ENCODE measurements at regions not wholly inside any gene's neighbourhood (a gene's known extent, or its start where the extent isn't known, plus 50 kb on each side); places are given as distances from the start of the nearest gene placed in this dataset.
"Not testable (repeated sequence)": the region's sequence is repeated elsewhere in the genome, so short reads cannot be mapped to it uniquely, and the experiment has no call there.

DNA sequence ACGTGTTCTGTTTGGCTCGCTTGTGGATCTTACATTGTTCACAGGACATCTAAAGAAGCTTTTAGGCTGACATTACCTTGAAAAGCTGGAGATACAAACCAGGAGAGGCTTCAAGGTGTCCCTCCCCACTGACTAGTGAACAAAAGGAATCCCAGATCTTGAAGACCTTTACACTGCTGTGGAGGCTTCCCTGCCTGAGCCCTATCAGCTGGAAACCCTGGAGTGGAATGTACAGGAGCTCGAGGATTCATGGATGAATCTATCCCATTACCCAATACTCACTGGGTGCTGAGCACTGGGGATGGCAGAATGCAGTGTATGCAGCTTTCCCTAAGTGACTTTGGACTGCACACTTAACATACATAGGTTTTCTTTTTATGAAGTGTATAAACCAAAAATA, 82.3 kb upstream of the MFGE8 start:
- DNase-seq (ENCODE audit: low read depth): no peak

GRCh38 chr15:88997531-88997930, 84.4 kb upstream of the MFGE8 start:
- no peak for DNase-seq (ENCODE audit: low read depth)

DNA sequence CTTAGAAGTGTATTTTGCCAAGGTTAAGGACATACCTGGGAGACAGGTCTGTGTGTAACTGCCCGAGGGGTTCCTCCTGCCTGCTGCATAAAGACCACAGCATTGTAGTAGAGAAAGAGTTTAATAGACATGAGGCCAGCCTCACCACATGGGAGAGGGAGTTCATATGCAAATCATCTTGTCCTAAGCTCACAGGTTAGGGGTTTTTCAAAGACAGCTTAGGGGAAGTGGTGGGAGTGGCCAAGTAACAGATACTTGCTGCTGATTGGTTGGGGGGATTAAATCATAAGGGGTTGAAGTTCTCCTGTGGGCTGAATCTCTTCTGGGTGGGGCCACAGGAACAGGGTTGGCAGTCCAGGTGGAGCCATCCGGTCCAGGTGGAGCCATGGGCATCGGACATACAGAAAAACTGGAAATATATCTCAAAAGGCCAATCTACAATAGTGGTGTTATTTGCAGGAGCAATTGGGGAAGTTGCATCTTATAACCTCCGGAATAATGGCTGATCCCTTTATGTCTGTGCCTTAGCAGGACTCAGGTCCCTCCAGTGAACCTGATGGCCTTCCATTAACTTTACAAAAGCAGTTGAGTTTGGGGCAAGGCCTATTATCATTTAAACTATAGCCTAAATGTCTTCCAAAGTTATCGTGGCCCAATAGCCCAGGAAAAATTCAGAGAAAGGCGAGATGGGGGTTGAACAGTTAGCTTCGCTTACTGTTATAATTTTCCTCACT, 86.0 kb upstream of the MFGE8 start:
- DNase-seq (ENCODE audit: low read depth): no peak

GRCh38 chr15:89001708-89002275, 86.5 kb upstream of the ABHD2 start:
- not testable (repeated sequence) for DNase-seq (ENCODE audit: low read depth)

DNA sequence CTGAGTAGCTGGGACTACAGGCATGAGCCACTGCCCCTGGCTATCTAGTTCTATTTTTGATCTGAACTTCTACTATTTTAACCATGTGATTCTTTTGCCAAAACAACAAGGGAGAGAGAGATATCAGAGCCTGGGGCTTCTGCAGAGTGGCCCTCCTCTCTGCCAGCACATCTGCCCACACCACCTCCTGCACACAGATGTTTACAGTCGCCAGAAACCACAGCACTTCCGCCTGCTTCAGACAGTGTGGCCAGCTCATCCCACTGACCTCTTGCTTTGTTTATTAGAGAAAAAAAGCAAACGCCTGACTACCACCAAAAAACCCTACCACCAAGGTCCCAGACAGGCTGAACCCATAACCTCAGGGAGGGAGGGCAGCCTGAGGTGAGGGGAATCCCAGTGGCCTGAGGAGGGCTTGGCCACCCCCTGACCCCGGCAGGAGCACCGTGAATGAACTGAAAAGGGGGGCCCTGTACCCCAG, 85.9 kb upstream of the ABHD2 start:
- peak; percentile 89 for DNase-seq (ENCODE audit: low read depth)

- no peak for DNase-seq (ENCODE audit: low read depth)
Measured at GRCh38 chr15:89002830-89003229, 85.4 kb upstream of the ABHD2 start.

GRCh38 chr15:89003865-89004725, 84.2 kb upstream of the ABHD2 start:
- DNase-seq (ENCODE audit: low read depth): no peak

DNA sequence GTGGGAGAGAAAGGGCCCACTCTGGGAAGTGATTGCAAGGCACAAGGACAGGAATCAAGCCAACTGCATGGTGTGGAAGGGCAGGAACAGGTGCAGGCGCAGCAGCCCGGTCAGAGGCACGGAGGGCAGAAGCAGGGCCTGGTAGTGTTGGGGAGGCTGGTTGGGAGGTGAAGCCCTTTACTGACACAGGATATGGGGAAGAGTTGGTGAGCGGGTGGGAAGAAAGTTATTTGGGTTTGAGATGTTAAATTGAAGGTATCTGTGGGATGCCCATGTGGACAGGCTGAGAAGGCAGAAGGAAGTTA, 83.6 kb upstream of the ABHD2 start:
- DNase-seq (ENCODE audit: low read depth): no peak

- not testable (repeated sequence) for DNase-seq (ENCODE audit: low read depth)
Measured at GRCh38 chr15:89007527-89007926, 80.7 kb upstream of the ABHD2 start.

GRCh38 chr15:89007989-89008388, 80.3 kb upstream of the ABHD2 start:
- no peak for DNase-seq (ENCODE audit: low read depth)

DNA sequence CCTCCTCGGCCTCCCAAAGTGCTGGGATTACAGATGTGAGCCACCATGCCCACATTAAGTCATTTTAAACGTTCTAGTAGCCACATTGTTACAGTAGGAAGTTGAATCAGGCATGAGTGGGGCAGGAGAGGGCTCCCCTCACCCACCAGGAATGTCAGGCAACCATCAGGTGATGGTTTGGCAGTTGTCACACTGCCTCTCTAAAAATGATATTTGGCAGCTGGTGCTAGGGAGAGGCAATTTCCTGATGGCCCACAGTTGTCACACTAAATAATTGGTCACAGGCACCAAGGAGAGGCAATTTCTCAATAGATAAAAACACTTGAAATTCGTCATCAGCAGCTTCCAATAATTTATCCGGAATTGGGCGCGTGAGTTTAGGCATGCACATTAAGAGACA, 79.2 kb upstream of the ABHD2 start:
- DNase-seq (ENCODE audit: low read depth): no peak

- DNase-seq (ENCODE audit: low read depth): no peak
Measured at GRCh38 chr15:89015412-89016097, 72.7 kb upstream of the ABHD2 start.

DNA sequence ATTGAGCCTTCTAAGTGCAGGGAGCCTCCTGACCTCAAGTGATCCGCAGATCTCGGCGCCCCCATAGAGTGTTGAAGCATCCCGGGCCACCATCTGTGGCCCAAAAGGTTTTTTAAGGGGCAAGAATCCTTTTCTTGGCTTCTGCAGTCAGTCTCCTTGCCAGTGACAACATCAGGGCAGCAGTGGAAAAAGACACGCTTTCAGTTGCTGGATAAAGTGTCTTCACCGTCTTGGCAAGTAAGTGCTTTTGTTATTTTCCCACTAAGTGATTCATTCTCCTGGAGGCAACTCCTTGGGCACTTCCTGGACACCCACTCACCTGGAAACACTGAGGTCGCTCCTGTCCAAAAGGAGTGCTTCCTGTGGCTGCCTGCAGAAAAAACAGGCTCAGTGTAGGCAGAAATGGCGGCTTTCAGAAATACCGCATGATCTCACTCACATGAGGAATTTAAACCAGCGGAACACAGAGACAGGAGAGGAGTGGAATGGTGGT, 71.7 kb upstream of the ABHD2 start:
- DNase-seq (ENCODE audit: low read depth): no peak

DNA sequence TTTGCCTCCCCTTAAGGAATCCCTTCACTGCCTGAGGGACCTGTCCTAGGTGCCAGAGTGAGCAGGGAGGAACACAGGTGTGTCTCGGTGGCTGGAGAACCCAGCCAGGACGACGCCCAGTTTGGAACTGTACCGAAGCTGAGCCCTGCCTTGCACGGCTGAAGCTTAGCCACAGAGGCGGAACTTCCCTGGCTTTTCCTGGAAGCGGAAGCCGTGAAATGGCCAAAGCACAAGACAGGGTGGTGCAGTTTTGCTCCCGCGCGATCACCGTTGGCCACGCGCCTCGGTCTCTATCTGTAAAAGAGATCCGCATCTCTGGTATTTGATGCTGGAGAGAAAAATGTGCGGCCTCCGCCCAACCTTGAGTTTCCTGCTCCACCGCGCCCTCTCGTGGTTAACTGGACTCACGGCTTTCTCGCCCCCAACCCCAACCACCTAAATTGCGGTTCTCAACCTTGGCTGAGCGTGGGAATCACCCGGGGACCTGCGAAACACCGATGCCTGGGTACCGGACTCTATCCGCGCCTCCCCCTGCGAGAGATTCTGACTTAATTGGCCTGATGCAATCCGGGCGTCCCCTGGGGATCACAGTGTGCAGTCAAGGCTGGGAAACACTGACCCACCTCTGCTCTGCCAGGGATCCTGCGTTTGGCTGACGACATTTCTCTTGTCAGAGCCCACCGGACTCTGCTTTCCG, 70.7 kb upstream of the ABHD2 start:
- peak; percentile 65 for DNase-seq (ENCODE audit: low read depth)

DNA sequence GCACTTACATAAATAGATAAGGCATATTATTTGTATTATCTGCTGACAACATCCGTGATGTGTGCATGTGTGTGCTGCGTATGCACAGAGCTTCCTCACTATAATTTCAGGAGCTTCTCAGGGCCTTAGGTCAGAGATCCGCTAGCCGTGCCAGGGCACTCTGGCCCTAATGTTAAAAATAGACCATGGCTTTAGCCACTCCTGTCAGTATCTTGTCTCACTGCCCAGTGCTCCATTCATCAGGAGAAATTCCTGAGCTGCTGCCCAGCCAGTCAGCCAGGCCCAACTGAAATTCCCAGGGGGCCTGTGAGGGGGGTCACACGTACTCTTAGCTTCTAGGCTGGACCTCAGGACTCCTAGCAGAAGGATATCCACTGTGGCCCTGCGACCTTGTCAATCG, 70.0 kb upstream of the ABHD2 start:
- no peak for DNase-seq (ENCODE audit: low read depth)

GRCh38 chr15:89019436-89019835, 68.8 kb upstream of the ABHD2 start:
- no peak for DNase-seq (ENCODE audit: low read depth)

DNA sequence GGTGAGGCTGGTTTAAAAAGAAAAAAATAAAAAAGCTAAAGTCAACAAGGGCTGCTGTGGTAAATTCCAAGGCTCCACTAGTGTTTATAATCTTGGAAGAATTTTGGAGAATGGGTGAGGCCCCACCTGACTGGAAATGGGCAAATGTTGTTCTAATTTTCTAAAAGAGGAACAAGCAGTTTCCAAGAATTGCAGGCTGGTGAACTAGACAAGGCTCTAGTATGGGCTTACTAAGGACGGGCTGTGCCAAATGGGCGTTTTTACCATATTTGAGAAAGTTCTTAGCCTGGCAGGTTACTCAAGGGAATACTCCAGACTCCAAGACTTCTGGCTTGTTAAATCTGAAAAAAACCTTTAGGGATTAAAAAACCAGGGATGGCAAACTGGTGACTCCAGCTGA, 67.0 kb upstream of the ABHD2 start:
- DNase-seq (ENCODE audit: low read depth): no peak

DNA sequence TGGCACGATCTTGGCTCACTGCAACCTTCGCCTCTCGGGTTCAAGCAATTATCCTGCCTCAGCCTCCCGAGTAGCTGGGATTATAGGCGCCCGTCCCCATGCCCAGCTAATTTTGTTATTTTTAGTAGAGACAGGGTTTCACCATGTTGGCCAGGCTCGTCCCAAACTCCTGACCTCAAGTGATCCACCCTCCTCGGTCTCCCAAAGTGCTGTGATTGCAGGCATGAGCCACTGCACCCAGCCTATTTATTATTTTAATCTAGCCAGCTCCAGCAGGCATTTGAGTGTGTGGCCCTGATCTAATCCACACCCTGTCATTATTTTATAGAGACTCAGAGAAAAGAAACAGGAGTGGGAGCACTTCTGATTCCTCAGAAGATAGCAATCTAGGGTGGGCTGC, 66.4 kb upstream of the ABHD2 start:
- not testable (repeated sequence) for DNase-seq (ENCODE audit: low read depth)

DNA sequence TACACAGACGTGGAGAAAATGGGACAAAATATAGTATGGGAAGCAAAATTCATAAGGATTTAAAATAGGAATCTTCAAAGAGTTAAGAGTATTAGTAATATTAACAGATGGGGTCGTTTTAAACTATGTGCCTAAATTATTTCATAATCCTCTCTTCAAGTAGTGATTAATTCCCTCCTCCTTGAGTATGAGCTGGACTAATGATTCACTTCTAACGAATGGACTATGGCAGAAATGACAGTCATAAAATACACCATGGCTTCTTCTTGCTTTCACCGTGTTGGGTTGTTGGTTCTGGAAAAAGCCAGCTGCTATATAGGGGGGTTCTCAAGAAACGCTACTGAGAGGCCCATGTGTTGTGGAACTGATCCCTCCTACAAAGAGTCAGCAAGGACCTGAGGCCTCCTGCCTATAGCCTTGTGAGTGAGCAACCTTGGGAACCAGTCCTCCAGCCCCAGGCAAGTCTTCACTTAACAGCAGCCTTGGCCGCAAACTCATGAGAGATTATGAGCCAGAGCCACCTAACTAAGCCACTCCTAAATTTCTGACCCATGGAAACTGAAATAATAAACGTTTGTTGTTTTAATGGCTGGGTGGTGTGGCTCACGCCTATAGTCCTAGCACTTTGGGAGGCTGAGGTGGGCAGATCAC, 64.8 kb upstream of the ABHD2 start:
- no peak for DNase-seq (ENCODE audit: low read depth)

DNA sequence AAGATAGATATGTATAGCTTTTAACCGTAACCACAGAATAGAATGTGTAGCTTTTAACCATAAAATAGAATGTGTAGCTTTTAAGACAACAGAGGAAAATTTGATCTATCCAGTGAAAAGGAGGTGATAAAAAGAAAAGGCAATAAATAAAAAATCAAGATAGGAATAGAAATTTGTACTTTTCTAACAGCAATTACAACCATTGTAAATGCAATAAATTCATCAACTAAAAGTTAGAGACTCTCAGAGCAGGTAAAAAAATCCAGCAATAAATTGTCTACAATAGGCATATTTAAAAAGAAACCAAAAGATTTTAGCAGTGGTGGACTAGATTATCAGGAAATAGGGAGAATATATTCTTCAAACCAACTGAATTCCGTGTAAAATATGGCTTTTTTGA, 63.8 kb upstream of the ABHD2 start:
- no peak for DNase-seq (ENCODE audit: low read depth)

DNA sequence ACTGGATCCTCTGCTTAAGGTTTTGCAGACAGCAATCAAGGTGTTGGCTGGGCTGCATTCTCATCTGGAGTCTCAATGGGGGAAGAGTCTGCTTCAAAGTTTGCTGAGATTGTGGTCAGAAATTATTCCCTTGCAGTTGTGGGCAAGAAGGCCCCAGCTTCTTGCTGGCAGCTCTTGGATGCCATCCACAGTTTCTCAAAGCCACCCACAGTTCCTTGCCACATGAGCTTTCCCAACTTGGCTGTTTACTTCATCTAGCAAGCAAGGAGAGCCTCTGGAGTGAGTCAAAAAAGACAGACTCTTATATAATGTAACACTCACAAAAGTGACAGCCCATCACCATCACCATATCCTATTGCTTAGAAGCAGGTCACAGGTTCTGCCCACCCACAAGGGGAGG, 62.1 kb upstream of the ABHD2 start:
- no peak for DNase-seq (ENCODE audit: low read depth)
